DOHH2 (cell line): ENCODE measurements at regions not wholly inside any gene's neighbourhood (a gene's known extent, or its start where the extent isn't known, plus 50 kb on each side); places are given as distances from the start of the nearest gene placed in this dataset.

Source experiments
- CTCF ChIP-seq: fragments of 200-600 bp; sonication (generic); IDR thresholded peaks from one replicate; pipeline ENCODE4 v1.5.1; 2014; ENCODE audit warnings: antibody characterized with exemption, mild to moderate bottlenecking, low read depth, low read length; ENCODE audit not compliant: poor library complexity, severe bottlenecking
- EZH2phosphoT487 ChIP-seq: fragments of 200-600 bp; sonication (generic); IDR thresholded peaks from 2 replicates; pipeline ENCODE4 v1.6.1; 2017; ENCODE audit warnings: borderline replicate concordance, mild to moderate bottlenecking, antibody characterized with exemption, low read length, moderate library complexity, mixed read lengths

DNA sequence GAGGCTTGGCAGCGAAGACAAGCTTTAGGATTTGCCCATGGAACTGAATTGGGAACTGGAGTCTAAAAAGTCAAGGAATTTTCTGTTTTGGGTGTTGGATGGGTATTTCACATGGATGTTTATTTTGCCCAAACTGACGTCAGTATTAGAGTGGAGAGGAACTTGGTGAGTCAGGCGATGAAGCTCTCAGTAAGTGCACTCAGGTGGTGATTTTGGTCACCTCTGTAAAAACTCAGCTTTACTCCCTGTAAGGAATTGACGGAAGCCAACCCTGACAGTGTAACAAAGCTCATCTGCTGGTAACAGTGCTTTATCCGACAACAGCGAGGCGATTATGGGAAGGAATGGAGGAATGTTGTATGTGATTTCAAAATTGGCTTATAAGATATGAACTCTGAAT is 77.0 kb upstream of the PGRMC2 start:
- TF ChIP-seq CTCF (no peak), EZH2phosphoT487 (no peak)
